Bone marrow (tissue), 2 donors: ENCODE measurements at regions not wholly inside any gene's neighbourhood (a gene's known extent, or its start where the extent isn't known, plus 50 kb on each side); places are given as distances from the start of the nearest gene placed in this dataset.

Source experiments
- DNase-seq, 2 donors: peaks; one replicate each; lab custom pipeline; 2025; lab: John Stamatoyannopoulos, UW

DNA sequence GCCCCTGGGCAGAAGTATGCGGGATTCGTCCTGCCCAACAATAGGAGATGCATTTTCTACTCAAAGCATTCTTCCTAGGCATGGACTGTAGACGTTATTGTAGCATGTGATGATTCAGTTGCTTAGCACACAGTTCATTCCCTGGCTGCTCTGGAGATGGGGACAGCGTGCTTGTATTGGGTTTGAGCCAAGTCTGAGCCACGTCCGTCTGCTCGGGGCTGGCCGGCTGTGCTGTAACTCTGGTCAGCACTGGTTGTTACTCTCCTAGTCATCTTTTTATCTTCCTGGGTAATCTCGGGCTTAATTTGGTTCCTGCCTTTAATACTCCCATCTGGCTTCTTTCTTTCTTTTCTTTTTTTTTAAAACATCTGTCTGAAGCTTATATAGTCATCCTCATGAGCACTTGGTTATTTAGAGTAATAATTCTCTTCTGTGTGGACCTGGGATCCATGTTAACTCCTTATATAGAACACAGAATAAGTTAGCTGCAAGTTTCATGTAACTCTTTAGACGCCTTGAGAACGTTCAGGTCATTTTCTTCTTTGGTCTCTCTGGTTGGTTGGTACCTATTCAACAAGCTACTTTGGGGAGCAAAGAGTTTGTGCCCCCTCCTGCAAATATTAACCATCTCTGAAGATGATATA lies 118.8 kb upstream of the RPS23 start:
- no peak for DNase-seq

DNA sequence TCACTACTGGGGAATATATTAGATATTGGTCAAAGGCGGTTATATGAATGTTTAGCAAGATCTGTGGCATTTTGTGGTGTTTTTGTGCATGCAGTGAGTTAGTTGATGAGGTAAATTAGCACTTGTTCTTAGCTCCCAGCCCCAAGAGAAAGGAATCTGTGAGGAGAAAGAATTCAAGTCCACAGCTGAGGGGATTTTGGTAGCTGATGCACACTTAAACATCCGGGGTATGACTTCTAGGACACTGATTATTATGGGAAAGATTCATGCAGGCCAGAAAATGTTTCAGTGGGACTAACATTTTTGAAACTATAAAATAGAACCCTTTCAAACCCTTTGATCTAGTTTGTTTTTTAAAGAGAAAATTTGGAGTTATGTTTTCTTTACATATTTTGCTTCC lies 118.2 kb upstream of the RPS23 start:
- no peak for DNase-seq

DNA sequence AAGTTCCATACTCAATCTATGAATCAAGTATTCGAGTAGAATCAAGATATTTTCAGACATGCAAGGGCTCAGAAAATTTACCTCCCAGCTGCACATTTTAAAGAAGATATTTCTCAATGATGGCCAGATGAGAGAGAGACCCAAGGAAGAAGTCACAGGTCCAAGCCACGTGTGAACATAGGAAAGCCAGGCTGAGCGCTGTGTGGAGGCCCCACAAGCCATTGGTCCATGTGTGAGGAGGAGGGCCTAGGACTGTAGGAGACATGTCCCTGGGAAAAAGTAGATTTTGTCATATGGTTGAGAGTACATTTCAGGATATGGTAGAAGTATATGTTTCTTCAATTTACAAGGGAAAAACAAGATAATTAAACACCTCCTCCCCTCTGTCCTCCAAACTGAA lies 115.8 kb upstream of the RPS23 start:
- DNase-seq = no peak

DNA sequence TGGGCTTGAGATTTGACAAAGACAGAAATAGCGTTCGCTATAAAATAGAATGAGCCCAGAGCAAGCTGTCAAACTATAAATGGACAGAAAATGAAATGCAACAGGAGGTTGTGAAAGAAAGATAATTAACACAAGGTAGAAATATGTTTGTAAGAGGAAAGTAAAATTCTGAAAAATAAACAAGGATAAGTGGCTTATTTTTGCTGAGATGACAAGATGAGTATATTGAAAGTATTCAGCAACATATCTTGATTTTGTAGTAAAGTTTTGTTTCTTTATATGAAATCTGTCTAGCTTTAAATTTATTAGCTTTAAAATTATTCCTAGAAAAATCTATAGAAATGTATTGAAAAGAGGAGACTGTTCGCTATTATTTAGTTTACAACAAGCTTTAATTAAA lies 111.9 kb upstream of the RPS23 start:
- DNase-seq = no peak

DNA sequence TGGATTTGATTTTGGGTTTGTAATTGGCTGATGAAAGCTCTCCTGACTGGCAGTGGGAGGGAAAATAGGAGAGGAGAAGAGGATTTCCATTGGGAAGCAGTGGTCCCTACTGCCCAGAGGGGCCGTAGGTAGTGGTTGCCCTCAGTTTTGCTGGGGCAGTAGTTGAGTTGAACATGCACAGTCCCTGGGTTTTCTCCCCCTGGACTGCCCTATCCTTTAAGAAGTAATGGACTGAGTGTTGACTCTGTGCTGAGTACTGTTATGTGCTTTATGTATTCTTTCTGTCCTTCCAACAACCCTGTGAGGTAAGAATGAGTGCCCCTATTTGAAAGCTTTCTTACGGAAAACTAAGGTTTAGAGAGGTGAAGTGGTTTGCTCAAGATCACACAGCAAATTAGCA lies 111.2 kb upstream of the RPS23 start:
- no peak for DNase-seq

DNA sequence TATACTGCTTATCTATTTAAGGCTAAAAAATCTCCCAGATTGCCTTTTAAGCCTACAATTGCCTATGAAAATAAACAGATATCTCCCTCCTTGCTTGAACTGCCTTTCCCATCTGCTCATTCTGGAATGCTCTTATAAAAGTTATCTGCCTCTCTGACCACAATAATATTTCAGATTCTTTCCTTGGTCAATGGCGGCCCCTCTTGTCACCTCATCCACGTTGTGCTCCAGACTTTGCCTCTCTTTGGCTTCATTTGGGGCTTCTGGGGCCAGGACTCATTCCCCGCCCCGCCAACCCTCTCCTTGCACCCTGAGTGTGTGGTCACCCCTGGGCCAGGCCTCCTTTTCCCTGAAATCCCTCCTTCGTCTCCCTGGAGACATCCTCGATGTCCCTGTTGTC lies 110.0 kb upstream of the RPS23 start:
- no peak for DNase-seq

DNA sequence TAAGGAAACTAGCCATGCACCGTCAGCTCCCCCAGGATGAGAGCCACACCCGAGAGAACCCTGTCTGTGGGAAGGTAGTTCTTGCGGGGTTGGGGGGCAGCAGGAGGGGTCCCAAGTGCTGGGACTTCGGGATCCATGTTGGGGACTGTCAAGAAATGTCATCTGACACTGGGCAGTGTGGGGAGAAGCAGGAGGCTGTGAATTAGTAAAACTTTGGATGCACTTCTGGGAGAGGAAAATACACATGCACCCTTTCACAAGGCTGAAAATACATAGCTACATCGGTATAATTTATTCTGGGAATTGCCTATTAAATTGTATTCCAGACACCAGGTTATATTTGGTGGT lies 109.6 kb upstream of the RPS23 start:
- DNase-seq = no peak

DNA sequence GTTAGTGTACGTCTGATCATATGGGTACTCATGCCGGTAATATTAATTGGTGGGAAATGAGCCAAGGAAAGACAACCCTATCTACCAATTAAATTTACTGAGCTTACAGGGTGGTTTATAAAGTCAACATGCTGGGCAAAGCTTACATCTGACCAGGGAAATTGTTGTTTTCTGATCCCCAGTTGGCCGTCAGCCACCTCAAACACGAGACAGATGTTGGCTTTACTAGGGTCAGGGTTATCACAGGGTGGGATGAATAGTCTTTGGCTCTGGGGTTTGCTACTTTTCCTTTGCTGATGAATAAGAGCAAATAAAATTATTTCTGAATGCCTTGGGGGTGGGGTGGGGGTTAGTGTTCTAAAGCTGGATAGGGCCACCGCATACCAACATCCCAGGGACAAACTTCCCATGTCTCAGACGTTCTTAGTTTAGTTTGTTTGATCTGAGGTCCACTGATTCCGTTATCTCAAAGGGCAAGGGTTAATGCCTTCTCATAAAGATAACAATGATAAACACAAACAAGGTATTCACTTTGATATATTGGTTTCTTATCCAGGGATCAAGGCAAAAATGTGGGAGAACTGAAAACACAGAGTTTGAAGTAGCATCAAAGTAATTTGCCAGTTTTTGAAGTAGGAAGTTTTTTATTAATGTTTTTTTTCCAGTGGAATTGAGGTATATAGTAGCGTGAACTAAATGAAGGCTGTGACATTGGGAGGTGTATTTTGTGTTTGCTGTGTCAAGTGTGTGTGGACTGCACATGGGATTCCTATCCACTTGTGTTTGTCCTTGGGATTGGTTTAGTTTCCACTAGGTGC lies 109.1 kb upstream of the RPS23 start:
- no peak for DNase-seq

DNA sequence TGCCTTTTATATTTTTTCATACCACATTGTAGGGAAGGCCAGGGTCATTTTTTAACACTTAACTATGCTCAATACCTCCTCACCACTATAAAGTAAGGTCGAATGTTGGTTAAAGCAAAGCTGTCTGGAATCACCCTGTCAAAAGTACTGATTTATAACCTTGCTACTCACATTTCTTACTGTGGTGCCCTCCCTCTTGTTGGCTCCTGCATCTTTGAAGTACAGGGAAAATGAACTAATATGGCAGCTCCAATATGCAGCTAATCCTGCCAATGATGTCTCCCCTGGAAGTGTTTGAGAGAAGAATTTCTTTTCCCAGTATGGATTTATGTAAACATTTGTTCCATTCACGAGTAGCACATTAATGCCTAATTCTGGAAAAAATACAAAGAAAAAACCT lies 108.4 kb upstream of the RPS23 start:
- DNase-seq = no peak

DNA sequence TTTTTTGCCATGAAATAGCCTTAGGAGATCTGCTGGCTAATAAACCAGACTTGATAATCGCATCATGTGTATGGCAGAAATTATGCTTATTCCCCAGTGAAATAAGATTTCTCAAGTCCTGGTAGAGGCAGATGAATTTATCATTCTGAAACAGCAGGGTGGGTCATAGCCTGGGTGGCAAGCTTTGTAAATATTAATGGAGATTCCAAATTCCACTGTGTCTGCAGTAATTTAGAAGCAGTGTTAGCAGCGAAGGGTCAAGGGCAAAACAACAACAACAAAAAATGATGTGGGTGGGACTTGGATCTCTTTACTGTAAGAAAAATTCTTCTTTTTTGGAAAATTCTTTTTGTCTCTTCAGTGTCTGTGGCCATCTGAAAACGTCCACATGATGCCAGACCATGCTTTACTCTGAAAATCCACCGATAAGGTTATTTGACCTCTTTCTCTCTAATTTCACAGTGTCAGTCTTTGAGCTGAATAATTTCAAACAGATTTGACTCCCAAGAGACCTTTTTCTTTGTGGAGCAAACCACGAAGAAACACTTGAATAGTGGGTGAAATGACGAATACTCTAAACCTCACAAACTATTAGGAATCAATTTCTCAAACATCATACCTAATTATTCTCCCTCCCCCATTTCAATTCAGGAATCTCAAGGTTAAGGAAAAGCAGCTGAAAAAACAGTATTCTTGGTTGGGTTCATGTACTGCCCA lies 106.0 kb upstream of the RPS23 start:
- DNase-seq = no peak

DNA sequence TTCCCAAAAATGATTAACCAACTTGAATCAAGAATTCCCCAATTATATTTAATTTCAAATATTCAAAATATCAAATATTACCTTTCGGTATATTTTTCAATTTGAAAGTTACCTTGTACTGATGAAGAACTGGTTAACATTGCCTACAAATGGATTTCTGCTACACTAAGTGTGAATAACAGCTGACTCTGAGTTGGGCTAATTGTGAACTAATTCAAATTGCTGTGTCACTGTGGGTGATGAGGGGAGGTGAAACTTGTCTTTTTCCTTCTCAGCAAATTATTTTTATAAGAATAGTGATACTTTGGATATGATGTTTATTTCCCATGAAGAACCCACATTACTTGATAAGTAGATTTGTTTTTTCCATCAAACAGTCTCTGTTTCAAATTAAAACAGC lies 103.4 kb upstream of the RPS23 start:
- DNase-seq = no peak

DNA sequence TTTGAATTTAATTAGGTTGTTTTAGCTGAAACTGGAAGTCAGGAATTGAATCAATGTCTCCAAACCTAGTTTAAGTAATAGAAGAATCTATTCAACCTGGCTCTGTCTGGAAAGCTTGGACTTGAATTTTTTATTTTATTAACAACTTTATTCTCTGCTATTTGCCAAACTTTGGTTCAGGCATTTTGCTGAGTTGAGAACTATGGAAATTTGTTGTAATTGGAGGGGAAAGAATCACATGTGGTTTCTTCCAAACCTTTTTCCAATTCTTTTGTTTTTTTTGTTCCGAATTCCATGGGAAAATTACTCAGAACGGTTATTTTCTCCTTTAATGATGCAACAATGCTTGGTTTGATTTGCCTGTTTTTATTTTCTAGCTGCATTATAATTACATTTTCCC lies 98.2 kb upstream of the RPS23 start:
- DNase-seq = no peak

DNA sequence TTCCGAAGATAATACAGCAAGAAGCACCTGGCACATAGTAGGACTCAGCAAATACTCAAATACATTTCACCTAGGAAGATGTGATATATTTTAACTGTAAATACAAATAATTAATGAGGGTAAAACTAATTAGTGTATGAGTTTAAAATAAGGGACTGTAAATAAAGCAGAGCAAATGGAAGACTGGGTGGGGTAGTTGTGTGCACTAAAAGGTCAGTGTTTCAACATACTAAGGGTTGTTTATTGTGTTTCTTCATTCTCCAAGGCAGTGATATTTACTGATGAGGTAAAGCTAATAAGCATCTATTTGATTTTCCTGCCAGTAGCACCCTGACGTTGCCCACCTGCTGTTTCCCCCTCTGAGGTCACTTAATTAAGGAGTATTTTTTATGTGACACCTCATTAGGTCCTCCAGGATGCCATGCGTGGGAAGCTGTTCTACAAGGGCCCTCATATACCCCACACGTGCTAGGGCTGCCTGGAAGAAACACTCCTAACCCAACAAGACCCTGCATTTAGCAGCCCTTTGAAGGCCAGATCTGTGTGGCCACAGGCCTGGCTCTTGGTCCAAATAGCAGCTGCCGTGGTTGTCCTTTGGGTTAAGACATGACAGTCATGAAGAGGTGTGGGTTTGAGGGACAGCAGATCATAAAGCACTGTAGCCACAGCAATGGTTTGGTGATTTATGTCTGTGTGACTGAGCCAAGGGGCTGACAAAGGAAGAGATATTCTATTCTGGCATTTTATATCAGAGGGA lies 97.5 kb upstream of the RPS23 start:
- no peak for DNase-seq

DNA sequence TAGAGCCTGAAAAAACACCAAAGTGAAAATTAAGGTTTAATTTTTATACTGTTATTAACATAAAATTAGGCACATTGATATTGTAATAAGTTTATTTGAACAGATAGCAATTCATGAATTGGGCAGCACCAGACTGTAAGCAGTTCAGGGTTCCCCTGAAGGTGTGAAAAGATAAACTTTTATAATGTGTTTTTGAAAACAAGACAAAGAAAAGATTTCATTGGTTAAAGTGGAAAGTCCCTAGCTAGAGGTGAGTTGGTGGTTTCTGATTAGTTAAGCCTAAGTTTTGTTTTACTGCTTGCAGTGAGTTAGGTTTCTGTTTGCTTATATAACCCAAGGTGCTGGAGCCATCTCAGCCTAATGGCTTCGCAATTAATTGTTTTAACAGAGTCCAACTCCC lies 96.5 kb upstream of the RPS23 start:
- no peak for DNase-seq

DNA sequence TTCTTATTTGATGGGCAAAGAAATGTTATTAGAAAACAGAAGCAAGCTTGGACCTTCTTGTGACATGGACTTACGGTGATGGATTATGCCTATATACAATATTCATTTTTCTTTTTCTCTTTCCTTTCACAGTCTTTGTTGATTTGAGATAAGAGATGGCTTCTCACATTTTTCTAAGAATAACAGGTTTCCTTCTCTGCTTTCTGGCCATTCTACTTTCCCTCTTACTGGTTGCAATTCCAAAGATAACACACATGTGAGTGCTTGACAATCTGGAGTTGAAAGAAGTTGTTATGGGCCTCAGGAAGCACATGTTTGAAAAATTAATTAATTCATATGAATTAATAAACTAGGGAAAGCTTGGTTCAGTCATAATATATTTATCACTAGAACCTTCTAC lies 89.8 kb upstream of the RPS23 start:
- DNase-seq = no peak

DNA sequence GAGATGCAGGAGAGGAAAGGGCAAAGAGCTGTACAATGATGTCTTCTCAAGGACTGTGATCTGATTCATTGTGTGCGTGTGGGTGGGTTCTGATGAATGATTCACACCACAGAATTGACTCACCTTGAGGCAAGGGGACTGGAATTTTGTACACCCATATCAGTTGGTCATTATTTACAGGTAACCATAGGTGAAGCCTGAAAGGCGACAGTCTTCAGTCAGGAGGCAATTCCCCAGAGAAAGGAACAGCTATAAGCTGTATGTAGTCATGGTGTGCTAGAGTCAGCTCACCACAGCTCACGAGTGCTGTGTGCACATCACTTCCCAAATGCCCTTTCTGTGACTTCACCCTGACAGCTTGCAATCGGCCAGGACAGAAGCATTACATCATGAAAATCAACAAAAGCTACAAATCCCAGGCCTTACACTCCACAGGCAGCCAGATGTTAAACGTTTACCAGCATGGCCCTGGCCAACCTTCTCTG lies 87.6 kb upstream of the RPS23 start:
- DNase-seq = no peak

DNA sequence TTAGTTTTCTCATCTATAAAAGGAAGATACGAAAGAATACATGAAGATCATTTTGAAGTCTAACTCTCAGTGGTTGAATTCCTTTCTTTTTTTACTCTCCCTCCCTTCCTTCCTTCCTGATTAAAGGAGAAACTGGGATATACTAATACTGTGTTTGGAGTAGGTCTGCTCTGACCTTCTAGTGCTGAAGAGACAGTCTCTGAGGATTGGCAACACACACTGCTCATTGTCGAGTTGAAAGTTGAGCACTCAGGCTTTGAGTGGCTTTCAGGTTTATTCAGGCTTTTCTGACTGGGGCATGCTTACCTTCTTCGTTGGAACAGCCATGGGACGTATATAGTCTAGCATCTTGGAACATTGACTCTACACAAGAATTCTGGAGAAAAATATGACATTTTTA lies 86.9 kb upstream of the RPS23 start:
- DNase-seq = no peak

DNA sequence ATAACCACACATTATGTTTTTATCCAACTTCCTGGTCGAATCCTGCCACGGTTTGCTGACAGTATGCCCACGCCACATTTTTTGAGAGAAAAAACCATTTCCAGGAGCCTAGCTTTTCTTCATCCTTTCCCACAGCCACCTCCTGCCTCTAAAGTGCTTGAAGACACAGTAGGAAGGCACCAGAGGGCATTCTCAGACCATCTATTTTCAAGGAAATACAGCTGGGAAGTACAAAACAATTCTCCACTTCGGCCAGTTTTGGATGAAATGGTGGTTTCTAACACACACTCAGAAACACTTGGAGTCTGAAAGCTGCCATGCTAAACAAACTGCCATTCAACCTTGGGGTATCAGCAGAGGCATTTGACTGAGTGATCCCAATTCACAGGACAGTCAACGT lies 86.3 kb upstream of the RPS23 start:
- DNase-seq = no peak

DNA sequence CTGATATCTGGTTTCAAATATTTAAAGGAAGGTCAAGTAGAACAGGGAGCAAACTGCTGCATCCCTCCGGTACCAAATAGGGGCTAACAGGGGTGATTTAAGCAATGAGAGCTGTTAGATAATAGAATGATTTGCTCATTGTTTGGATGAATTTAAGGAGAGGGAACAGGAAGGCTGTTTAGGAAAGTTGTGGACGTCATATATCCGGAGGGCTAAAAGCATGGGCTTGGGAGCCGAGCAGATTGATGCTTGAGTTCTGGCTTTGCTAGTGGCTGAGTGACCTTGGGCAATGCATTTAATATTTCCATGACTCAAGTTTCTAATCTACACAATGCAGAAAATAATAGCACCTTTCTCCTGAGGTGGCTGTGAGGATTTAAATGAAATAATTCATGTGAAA lies 85.4 kb upstream of the RPS23 start:
- DNase-seq = no peak

DNA sequence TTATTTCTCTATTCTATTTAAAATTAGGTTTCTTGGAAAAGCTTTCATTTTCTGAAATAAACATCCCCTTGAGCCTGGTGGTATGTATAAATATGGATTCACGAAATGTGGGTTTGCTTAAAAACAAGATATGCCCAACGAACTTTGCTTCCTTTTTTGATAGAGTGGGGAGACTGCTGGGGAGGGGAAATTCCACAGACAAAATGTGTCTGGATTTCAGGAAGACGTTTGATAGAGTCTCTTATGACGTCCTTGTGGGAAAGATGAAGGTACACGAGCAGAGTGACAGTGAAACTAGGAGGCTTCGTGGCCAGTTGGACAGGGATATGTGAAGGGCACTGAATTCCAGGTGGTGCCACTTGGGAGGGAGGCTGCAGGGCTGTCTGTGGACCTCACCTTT lies 84.5 kb upstream of the RPS23 start:
- no peak for DNase-seq

DNA sequence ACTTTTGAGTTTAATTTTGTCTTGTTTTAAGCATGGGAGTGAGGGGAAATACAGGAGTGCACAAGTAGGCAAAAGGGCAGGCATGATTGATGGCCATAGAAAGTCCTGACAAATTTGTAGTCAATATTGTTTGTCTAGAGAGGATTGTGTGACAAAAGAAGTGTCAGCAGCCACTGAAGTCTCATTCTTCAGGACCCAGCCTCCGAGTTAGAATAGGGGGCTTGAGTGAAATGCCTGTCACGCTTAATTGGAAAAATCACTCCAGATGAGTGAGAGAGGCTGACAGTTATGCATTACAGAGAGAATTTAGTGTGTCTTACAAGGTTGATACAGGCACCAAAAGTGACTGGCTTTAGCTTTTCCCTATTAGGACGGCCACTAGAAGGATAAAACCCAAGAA lies 81.9 kb upstream of the RPS23 start:
- DNase-seq = no peak

DNA sequence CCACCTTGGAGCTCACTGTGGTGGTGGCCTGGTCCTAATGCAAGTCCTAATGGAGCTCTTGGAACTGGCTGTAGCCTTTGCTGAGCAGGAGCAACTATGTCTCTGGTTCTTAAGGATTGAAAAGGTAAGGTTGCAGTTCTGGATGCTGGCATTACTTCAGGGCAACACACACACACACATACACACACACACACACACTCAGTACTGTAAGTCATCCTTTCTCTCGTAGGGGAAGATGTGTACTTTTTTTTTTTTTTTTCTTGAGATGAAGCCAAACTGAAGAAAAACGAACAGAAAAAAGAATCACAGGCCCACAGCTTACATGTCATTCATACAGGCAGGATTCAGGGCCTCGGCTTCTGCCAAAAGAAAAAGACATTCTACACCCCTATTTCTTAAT lies 81.1 kb upstream of the RPS23 start:
- no peak for DNase-seq

DNA sequence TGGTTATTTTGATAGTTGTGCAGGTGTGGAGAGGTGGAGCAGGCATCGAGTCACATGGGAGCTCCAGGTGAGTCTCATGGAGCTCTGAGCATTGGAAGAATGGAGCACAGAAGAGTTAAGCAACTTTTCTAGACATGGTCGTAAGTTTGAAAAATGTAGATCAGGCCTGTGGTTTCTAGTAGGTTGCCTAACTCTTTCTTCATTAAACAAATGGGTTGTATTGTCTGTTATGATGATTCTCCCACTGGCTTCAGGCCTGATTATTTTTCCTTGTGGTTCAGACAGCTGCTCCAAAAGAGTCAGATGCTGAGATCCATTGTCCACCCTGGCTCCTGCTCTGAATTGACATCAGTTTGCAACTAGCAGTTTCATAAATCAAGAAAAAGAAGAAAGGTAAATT lies 80.3 kb upstream of the RPS23 start:
- DNase-seq = no peak
